ENCODE measurements at regions not wholly inside any gene's neighbourhood (a gene's known extent, or its start where the extent isn't known, plus 50 kb on each side); places are given as distances from the start of the nearest gene placed in this dataset.
A peak's percentile ranks its signal among the peaks of the same experiment; 100 is the strongest.
"Not testable (repeated sequence)": the region's sequence is repeated elsewhere in the genome, so short reads cannot be mapped to it uniquely, and the experiment has no call there.

- Mint-ChIP-seq H3K4me1 (ENCODE audit: low read depth) (peaks cover 58% of the 10 kb centered on the region), H3K9me3 (no peaks in the 10 kb centered on the region), H3K36me3 (ENCODE audit: low read depth) (no peaks in the 10 kb centered on the region), H3K27ac (peak overlapping the region; percentile 17), H3K27me3 (no peaks in the 10 kb centered on the region), H3K4me3 (no peak overlapping the region)
- ChIA-PET POLR2A (interaction anchor here (1.1 kb wide), 1 partner anchor 9 kb away, joined by 3 read pairs; no protein-coding TSS in a partner anchor), CTCF (interaction anchor here (0.9 to 6.6 kb wide), 8 partner anchors 9 to 60 kb away, joined by 3 to 52 read pairs (median 6); no protein-coding TSS in a partner anchor)
- intact Hi-C loops (cut with micrococcal nuclease), result no loop called here
- no peak for DNase-seq
- ATAC-seq, result no peak
- TF ChIP-seq CTCF (IDR thresholded peaks at IDR 0.05), result no peak
Measured at GRCh38 chr14:106010783-106011182, 484.4 kb downstream of the TMEM121 start.

- DNase-seq (peak; percentile 94), ATAC-seq (peak; percentile 41)
- H3K4me3 Mint-ChIP-seq, result peak overlapping the region; percentile 46
- H3K4me1 Mint-ChIP-seq (ENCODE audit: low read depth), result peaks cover 57% of the 10 kb centered on the region
- TF ChIP-seq CTCF (IDR thresholded peaks at IDR 0.05), result peak; percentile 84
- intact Hi-C loops (cut with micrococcal nuclease); H3K9me3 Mint-ChIP-seq; H3K27me3 Mint-ChIP-seq; H3K36me3 Mint-ChIP-seq (ENCODE audit: low read depth): not testable (repeated sequence)
- H3K27ac Mint-ChIP-seq, result peak overlapping the region; percentile 66
- ChIA-PET CTCF (interaction anchor here (0.6 to 6.6 kb wide), 17 partner anchors 9 to 408 kb away, joined by 3 to 52 read pairs (median 3); no protein-coding TSS in a partner anchor), POLR2A (interaction anchor here (0.7 kb wide), 1 partner anchor 10 kb away, joined by 3 read pairs; no protein-coding TSS in a partner anchor)
Measured at GRCh38 chr14:106011631-106012360, 485.4 kb downstream of the TMEM121 start.

- ChIA-PET CTCF (interaction anchor here (0.7 to 6.6 kb wide), 12 partner anchors 10 to 405 kb away, joined by 3 to 52 read pairs (median 7); no protein-coding TSS in a partner anchor), POLR2A (interaction anchor here (0.7 kb wide), 1 partner anchor 10 kb away, joined by 3 read pairs; no protein-coding TSS in a partner anchor)
- ATAC-seq; H3K9me3 Mint-ChIP-seq; intact Hi-C loops (cut with micrococcal nuclease); H3K27me3 Mint-ChIP-seq; DNase-seq; H3K36me3 Mint-ChIP-seq (ENCODE audit: low read depth): not testable (repeated sequence)
- H3K27ac Mint-ChIP-seq, result peak overlapping the region; percentile 57
- peaks cover 57% of the 10 kb centered on the region for H3K4me1 Mint-ChIP-seq (ENCODE audit: low read depth)
- peak overlapping the region; percentile 46 for H3K4me3 Mint-ChIP-seq
Measured at GRCh38 chr14:106012361-106012725, 486.0 kb downstream of the TMEM121 start.

GRCh38 chr14:106013879-106014376, 487.5 kb downstream of the TMEM121 start:
- ATAC-seq, result peak; percentile 85
- Mint-ChIP-seq H3K9me3 (no peaks in the 10 kb centered on the region), H3K27ac (peak overlapping the region; percentile 93), H3K36me3 (ENCODE audit: low read depth) (no peaks in the 10 kb centered on the region), H3K4me3 (peak overlapping the region; percentile 51), H3K27me3 (peaks cover 3% of the 10 kb centered on the region), H3K4me1 (ENCODE audit: low read depth) (peaks cover 57% of the 10 kb centered on the region)
- POLR2A ChIA-PET, result interaction anchor here (0.8 to 1.2 kb wide), 3 partner anchors 9 to 22 kb away, joined by 3 to 5 read pairs (median 4); no protein-coding TSS in a partner anchor
- DNase-seq, result peak; percentile 46
- TF ChIP-seq CTCF (IDR thresholded peaks at IDR 0.05), result no peak
- intact Hi-C loops (cut with micrococcal nuclease), result no loop called here
- CTCF ChIA-PET, result interaction anchor here (0.6 to 6.6 kb wide), 12 partner anchors 9 to 360 kb away, joined by 3 to 52 read pairs (median 8); no protein-coding TSS in a partner anchor

GRCh38 chr14:106017952-106018351, 491.6 kb downstream of the TMEM121 start:
- DNase-seq; H3K36me3 Mint-ChIP-seq (ENCODE audit: low read depth); intact Hi-C loops (cut with micrococcal nuclease); ATAC-seq; H3K27ac Mint-ChIP-seq; H3K4me3 Mint-ChIP-seq; H3K27me3 Mint-ChIP-seq; H3K9me3 Mint-ChIP-seq: not testable (repeated sequence)
- ChIA-PET CTCF (interaction anchor here (1.2 to 1.4 kb wide), 2 partner anchors 22 to 658 kb away, joined by 3 to 4 read pairs; no protein-coding TSS in a partner anchor), POLR2A (interaction anchor here (0.9 kb wide), 1 partner anchor 8 kb away, joined by 3 read pairs; no protein-coding TSS in a partner anchor)
- H3K4me1 Mint-ChIP-seq (ENCODE audit: low read depth), result peaks cover 49% of the 10 kb centered on the region
